MM.1S (cell line): ENCODE measurements at regions not wholly inside any gene's neighbourhood (a gene's known extent, or its start where the extent isn't known, plus 50 kb on each side); places are given as distances from the start of the nearest gene placed in this dataset.

Experiments
- DNase-seq: peaks from one replicate; pipeline ENCODE4 v3.0.0-alpha.2; 2015
- H2AFZ ChIP-seq: fragments of 300-600 bp; sonication (generic); 2 replicates; pipeline ENCODE4 v1.6.0; 2016; ENCODE audit warnings: antibody characterized with exemption, low read length
- H3F3A ChIP-seq: fragments of 300-600 bp; sonication (generic); 2 replicates; pipeline ENCODE4 v1.6.1; 2016; ENCODE audit warnings: mild to moderate bottlenecking, antibody characterized with exemption, low read length, moderate library complexity, mixed read lengths; ENCODE audit not compliant: insufficient read depth
- H3K27ac ChIP-seq: fragments of 300-600 bp; sonication (generic); 2 replicates; pipeline ENCODE4 v1.5.1; 2016; ENCODE audit warnings: mild to moderate bottlenecking, low read length
- H3K27me3 ChIP-seq: fragments of 300-600 bp; sonication (generic); replicated peaks from 2 replicates; pipeline ENCODE4 v1.6.0; 2016; ENCODE audit warnings: low read length; ENCODE audit not compliant: insufficient read depth
- H3K36me3 ChIP-seq: fragments of 300-600 bp; sonication (generic); replicated peaks from 2 replicates; pipeline ENCODE4 v1.6.1; 2016; ENCODE audit warnings: mild to moderate bottlenecking, low read length, mixed read lengths; ENCODE audit not compliant: insufficient read depth
- H3K4me1 ChIP-seq: fragments of 300-600 bp; sonication (generic); 2 replicates; pipeline ENCODE4 v1.6.1; 2016; ENCODE audit warnings: low read length, mixed read lengths
- H3K4me2 ChIP-seq: fragments of 300-600 bp; sonication (generic); 2 replicates; pipeline ENCODE4 v1.6.0; 2016; ENCODE audit warnings: low read depth, low read length
- H3K4me3 ChIP-seq: fragments of 300-600 bp; sonication (generic); 2 replicates; pipeline ENCODE4 v1.5.1; 2016; ENCODE audit warnings: low read length, mixed read lengths
- H3K79me2 ChIP-seq: fragments of 300-600 bp; sonication (generic); 2 replicates; pipeline ENCODE4 v1.6.1; 2016; ENCODE audit warnings: mixed run types, low read length, mixed read lengths
- H3K9ac ChIP-seq: fragments of 300-600 bp; sonication (generic); 2 replicates; pipeline ENCODE4 v1.6.1; 2016; ENCODE audit warnings: low read length, mixed read lengths
- H3K9me2 ChIP-seq: fragments of 300-600 bp; sonication (generic); replicated peaks from 2 replicates; pipeline ENCODE4 v1.6.1; 2016; ENCODE audit warnings: mild to moderate bottlenecking, low read length, mixed read lengths; ENCODE audit not compliant: insufficient read depth
- H3K9me3 ChIP-seq: fragments of 300-600 bp; sonication (generic); replicated peaks from 2 replicates; pipeline ENCODE4 v1.6.1; 2016; ENCODE audit warnings: mild to moderate bottlenecking, low read length, mixed read lengths; ENCODE audit not compliant: insufficient read depth
- H4K20me1 ChIP-seq: fragments of 300-600 bp; sonication (generic); 2 replicates; pipeline ENCODE4 v1.6.1; 2016; ENCODE audit warnings: mild to moderate bottlenecking, low read length, moderate library complexity, mixed read lengths; ENCODE audit not compliant: insufficient read depth
- EZH2 ChIP-seq: fragments of 300-600 bp; sonication (generic); optimal IDR thresholded peaks from 2 replicates; pipeline ENCODE3; 2017; ENCODE audit warnings: low read depth, mild to moderate bottlenecking, antibody characterized with exemption, low read length, mixed read lengths
- EZH2phosphoT487 ChIP-seq: fragments of 300-600 bp; sonication (generic); IDR thresholded peaks from 2 replicates; pipeline ENCODE4 v1.6.1; 2018; ENCODE audit warnings: antibody characterized with exemption, low read length
- TF ChIP-seq, protein P1 (sequence below): fragments of 300-600 bp; sonication (generic); IDR thresholded peaks from 2 replicates; pipeline ENCODE4 v1.5.1; 2016; ENCODE audit warnings: antibody characterized with exemption, low read length, mixed read lengths

DNA sequence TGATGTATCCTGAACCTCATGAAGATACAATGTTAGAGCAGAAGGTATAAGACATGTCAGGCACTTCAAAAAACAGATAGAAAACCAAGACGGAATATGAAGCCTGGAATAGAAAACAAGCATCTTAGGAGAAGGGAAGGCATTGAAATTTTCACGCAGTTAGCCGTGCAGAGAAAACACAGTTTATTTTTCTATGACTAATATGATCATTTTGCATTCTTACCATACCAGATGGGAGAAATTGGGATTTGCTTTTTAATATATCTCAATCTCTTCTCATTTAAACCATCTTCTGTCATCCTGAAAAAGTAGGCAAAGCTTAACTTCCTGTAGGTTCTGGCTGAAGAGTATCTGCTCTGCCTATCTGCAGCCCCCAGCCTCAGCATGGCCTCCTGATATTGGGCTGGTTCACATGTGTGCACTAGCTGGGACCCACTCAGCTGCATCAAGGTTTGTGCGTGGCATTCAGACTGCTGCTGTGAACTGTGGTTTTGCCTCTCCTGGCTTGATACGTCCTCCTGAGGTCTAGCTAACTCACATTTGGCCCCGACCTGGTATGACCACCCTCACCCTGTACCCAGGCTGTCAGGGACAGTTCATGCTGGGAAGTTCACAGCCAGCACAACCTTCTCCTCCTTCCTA, 392.5 kb upstream of the SASH1 start:
- no peak overlapping the region for H3K27ac ChIP-seq
- DNase-seq: no peak

DNA sequence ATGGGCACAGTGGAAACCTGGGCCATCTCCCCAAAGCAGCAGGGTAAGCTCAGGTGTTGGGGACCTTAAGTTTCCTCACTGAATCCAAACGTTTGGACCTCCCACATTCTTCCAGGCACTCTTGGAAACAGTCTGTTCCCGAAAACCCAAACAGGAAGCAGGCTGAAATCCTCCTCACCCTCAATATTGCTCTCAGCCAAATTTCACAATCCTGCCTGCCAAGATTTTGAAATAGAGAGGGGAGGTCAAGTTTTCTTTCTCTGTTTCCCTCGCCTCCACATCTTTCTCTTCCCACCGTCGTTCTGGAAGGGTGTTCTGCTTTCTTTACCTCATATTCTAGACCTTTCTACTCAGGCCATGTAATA, 392.0 kb upstream of the SASH1 start:
- no peak for DNase-seq
- H2AFZ ChIP-seq: no peak overlapping the region

More for the DNA sequence above, 392.5 kb upstream of the SASH1 start:
- Histone ChIP-seq H3K79me2 (no peaks in the 10 kb centered on the region), H3K9me2 (no peaks in the 10 kb centered on the region), H3K9ac (no peak overlapping the region), H3K36me3 (no peaks in the 10 kb centered on the region), H3F3A (no peaks in the 10 kb centered on the region), H3K27me3 (no peaks in the 10 kb centered on the region), H3K4me1 (no peaks in the 10 kb centered on the region), H3K9me3 (no peaks in the 10 kb centered on the region), H4K20me1 (no peaks in the 10 kb centered on the region), H3K4me2 (no peak overlapping the region), H3K4me3 (no peak overlapping the region), H2AFZ (no peak overlapping the region)
- TF ChIP-seq, protein P1, sequence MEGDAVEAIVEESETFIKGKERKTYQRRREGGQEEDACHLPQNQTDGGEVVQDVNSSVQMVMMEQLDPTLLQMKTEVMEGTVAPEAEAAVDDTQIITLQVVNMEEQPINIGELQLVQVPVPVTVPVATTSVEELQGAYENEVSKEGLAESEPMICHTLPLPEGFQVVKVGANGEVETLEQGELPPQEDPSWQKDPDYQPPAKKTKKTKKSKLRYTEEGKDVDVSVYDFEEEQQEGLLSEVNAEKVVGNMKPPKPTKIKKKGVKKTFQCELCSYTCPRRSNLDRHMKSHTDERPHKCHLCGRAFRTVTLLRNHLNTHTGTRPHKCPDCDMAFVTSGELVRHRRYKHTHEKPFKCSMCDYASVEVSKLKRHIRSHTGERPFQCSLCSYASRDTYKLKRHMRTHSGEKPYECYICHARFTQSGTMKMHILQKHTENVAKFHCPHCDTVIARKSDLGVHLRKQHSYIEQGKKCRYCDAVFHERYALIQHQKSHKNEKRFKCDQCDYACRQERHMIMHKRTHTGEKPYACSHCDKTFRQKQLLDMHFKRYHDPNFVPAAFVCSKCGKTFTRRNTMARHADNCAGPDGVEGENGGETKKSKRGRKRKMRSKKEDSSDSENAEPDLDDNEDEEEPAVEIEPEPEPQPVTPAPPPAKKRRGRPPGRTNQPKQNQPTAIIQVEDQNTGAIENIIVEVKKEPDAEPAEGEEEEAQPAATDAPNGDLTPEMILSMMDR: no peak
- TF ChIP-seq EZH2: no peak
- TF ChIP-seq EZH2phosphoT487: no peak

DNA sequence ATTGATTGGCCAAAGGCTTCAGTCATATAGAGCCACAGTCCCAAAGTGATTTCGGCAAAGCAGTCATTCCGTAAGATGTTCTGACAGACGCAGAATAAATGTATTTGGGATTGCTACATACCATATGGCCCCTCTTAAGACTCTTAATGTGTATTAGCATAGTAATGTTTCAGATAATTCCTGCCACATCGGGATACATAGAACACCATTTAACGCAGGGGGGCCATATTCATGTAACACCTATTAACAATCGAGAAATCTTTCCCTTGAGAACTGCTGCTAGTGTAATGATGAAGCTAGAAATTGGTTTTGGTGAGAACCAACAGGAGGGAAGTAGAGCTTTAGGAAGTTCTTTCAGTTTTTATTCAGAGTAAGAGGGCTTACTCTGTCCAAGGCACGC, 390.9 kb upstream of the SASH1 start:
- Histone ChIP-seq H3K27me3 (no peaks in the 10 kb centered on the region), H3K4me2 (no peak overlapping the region), H3F3A (no peaks in the 10 kb centered on the region), H3K4me3 (no peak overlapping the region), H3K9me2 (no peaks in the 10 kb centered on the region), H3K79me2 (no peaks in the 10 kb centered on the region), H3K36me3 (no peaks in the 10 kb centered on the region), H4K20me1 (no peaks in the 10 kb centered on the region), H3K27ac (no peak overlapping the region), H3K9ac (no peak overlapping the region), H3K9me3 (no peaks in the 10 kb centered on the region), H3K4me1 (no peaks in the 10 kb centered on the region), H2AFZ (no peak overlapping the region)
- DNase-seq: no peak
- TF ChIP-seq EZH2phosphoT487: no peak
- TF ChIP-seq, protein P1: no peak
- TF ChIP-seq EZH2: no peak

More for the DNA sequence above, 392.0 kb upstream of the SASH1 start:
- no peaks in the 10 kb centered on the region for H3F3A ChIP-seq
- H3K27ac ChIP-seq: no peak overlapping the region
- no peak for TF ChIP-seq EZH2
- TF ChIP-seq, protein P1: no peak
- no peak overlapping the region for H3K4me3 ChIP-seq
- H4K20me1 ChIP-seq: no peaks in the 10 kb centered on the region
- no peaks in the 10 kb centered on the region for H3K9me3 ChIP-seq
- no peak overlapping the region for H3K9ac ChIP-seq
- H3K4me2 ChIP-seq: no peak overlapping the region
- no peaks in the 10 kb centered on the region for H3K36me3 ChIP-seq
- no peaks in the 10 kb centered on the region for H3K79me2 ChIP-seq
- no peaks in the 10 kb centered on the region for H3K27me3 ChIP-seq
- no peaks in the 10 kb centered on the region for H3K4me1 ChIP-seq
- no peaks in the 10 kb centered on the region for H3K9me2 ChIP-seq
